ENCODE measurements at regions not wholly inside any gene's neighbourhood (a gene's known extent, or its start where the extent isn't known, plus 50 kb on each side); places are given as distances from the start of the nearest gene placed in this dataset.

- no peak for DNase-seq (ENCODE audit: extremely low read depth in 1 of 2, low read depth in 1 of 2)
These were observed 322.5 kb upstream of the POM121L12 start for GRCh38 chr7:52712938-52713337.

GRCh38 chr7:52711951-52712350 lies 323.5 kb upstream of the POM121L12 start:
- no peak for DNase-seq (ENCODE audit: extremely low read depth in 1 of 2, low read depth in 1 of 2)

DNA sequence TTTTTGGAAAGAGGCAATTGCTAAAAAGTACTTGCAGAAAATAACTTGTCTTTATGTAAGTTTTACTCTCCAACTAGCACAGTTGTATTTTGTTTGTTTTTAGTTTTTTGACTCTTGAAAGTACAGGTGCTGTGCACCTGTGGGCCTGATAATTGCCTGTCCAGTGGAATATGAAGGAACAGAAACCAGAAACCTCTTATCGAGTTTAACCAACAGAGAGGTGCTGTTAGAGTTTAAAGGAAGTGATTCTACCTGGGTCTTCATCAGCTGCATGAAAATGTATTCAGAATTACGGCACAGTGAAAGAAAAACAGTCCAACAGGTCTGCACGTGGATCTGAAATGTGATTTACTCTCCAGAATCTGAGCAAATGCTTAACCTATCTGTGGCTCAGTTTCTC lies 326.6 kb upstream of the POM121L12 start:
- DNase-seq (ENCODE audit: extremely low read depth in 1 of 2, low read depth in 1 of 2), result no peak

GRCh38 chr7:52705768-52706167 lies 329.7 kb upstream of the POM121L12 start:
- DNase-seq (ENCODE audit: extremely low read depth in 1 of 2, low read depth in 1 of 2), result no peak

GRCh38 chr7:52700349-52700748 lies 335.1 kb upstream of the POM121L12 start:
- no peak for DNase-seq (ENCODE audit: extremely low read depth in 1 of 2, low read depth in 1 of 2)

- no peak for DNase-seq (ENCODE audit: extremely low read depth in 1 of 2, low read depth in 1 of 2)
These were observed 339.3 kb upstream of the POM121L12 start for GRCh38 chr7:52695973-52696595.

DNA sequence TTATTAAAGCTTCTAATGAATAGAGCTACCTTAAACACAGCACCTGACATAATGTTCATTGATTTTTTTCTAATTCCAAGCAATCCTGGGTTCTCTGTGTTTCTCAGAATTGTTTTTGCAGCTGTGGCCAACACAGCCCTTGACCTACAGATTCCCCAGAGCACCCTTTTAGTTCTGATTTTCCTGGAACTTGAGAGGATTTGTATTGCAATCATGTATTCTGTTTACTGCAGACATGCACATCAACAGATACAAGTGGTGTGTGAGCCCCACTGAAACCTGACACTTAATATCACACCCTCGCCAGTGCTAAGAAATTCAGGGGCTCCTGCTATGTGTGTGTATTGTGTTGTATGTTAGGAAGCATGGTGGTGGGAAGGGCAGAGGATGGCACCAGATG lies 344.2 kb upstream of the POM121L12 start:
- DNase-seq (ENCODE audit: extremely low read depth in 1 of 2, low read depth in 1 of 2), result no peak

DNA sequence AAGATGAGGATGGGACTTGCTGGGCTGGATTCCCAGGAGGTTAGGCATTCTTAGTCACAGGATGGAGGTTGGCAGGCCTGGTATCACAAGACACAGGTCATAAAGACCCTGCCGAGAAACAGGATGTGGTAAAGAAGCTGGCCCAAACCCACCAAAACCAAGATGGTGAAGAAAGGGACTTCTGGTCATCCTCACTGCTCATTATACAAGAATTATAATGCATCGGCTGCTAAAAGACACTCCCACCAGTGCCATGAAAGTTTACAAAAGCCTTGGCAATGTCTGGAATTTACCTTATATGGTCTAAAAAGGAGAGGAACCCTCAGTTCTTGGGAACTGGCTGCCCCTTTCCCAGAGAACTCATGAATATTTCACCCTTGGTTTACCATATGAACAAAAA lies 345.5 kb upstream of the POM121L12 start:
- no peak for DNase-seq (ENCODE audit: extremely low read depth in 1 of 2, low read depth in 1 of 2)

DNA sequence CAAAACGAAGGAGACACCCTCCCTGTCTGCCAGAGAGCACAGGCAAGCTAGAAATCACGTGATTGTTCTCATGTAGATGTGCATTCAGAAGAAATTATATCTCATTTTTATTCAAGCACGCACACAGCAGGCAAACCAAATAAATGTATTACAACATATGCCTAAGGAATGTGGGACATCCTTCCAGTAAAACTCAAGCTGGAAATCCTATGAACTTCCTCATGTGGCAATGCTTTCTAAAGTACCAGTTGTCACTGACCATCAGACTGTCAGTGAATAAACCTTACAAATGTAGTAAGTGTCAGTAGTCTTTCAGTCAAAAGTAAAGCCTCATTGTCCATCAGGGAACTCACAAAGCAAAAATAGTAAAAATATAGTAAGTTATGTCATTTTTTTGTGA lies 350.1 kb upstream of the POM121L12 start:
- no peak for DNase-seq (ENCODE audit: extremely low read depth in 1 of 2, low read depth in 1 of 2)

GRCh38 chr7:52684388-52684787 lies 351.0 kb upstream of the POM121L12 start:
- DNase-seq (ENCODE audit: extremely low read depth in 1 of 2, low read depth in 1 of 2), result no peak

GRCh38 chr7:52682993-52683392 lies 352.4 kb upstream of the POM121L12 start:
- no peak for DNase-seq (ENCODE audit: extremely low read depth in 1 of 2, low read depth in 1 of 2)

GRCh38 chr7:52670608-52671225 lies 364.7 kb upstream of the POM121L12 start:
- DNase-seq (ENCODE audit: extremely low read depth in 1 of 2, low read depth in 1 of 2), result no peak

DNA sequence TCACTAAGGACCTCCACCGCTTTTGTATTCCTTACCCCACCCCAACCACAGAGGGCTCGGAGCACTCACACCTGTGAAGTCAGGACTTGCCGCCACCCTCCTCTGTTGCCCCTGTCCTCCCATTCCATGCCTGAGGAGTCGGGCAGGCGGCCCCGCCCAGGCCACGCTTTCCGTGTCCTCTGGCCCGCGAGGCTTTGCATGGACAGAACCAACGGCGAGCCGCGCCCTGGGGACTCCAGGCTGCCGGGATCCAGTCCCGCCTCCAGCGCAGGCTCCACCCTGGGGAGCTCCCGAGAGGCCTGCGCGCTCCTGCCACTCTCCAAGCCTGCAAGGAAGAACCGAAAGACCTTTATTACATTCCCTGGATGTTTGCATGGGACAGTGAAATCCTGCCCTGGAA lies 366.4 kb upstream of the POM121L12 start:
- no peak for DNase-seq (ENCODE audit: extremely low read depth in 1 of 2, low read depth in 1 of 2)

GRCh38 chr7:52668435-52668834 lies 367.0 kb upstream of the POM121L12 start:
- DNase-seq (ENCODE audit: extremely low read depth in 1 of 2, low read depth in 1 of 2), result no peak

- no peak for DNase-seq (ENCODE audit: extremely low read depth in 1 of 2, low read depth in 1 of 2)
These were observed 376.3 kb upstream of the POM121L12 start for GRCh38 chr7:52659178-52659577.

DNA sequence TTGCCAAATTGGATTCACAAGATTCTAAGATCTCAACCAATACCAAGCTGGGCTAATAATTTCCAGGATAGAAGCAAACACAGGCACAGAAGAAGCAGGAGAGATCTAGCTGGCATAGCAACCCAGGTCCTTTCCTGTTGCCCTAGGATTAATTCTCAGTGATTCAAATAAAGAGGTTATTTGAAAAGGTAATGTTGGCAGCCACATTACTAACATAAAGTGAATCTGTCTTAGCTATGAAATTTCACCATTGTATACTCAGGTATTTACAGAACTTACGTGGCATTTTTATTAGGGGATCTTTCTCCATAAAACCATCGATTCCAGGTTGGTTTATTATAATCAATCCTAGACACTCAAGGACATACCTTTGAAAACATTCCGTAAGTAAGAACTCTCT lies 379.3 kb upstream of the POM121L12 start:
- DNase-seq (ENCODE audit: extremely low read depth in 1 of 2, low read depth in 1 of 2), result no peak

DNA sequence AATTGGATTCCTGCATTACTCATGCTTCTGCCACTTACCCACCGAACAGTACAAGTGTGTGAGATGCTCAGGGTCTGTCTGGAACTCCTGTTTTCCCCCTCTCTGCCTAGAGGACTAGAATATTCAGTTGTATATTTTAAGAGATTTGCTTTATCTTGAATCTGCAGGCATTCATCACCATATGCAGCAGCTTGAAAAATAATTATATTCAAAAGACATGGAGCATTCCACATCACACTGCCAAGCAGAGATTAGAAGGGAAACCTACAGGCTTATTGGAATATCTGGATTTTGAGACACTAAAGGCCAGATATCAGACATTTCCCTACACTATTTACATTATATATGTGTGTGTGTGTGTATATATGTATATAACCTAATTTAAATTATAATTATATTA lies 382.8 kb upstream of the POM121L12 start:
- DNase-seq (ENCODE audit: extremely low read depth in 1 of 2, low read depth in 1 of 2), result no peak

- no peak for DNase-seq (ENCODE audit: extremely low read depth in 1 of 2, low read depth in 1 of 2)
These were observed 386.6 kb upstream of the POM121L12 start for GRCh38 chr7:52648872-52649271.

- no peak for DNase-seq (ENCODE audit: extremely low read depth in 1 of 2, low read depth in 1 of 2)
These were observed 388.4 kb upstream of the POM121L12 start for GRCh38 chr7:52647046-52647445.

DNA sequence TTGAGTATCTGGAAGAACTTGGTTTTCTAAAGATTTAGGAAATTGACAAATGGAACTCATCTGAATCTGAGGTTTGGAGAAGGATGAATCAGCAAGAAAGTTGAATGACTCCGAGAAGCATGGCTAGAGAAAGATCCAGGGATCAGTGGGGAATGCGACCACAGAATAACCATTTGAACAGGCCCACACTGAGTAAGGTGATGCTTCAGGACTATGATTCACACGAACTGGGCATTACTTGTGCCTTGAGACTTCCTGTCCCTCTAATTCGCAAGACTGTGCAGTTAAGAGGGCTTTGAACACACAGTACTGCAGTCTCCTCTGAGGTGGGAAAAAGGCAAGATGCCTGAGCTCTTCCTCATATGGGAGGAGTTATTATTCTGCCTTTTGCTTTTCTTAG lies 395.5 kb upstream of the POM121L12 start:
- no peak for DNase-seq (ENCODE audit: extremely low read depth in 1 of 2, low read depth in 1 of 2)

- no peak for DNase-seq (ENCODE audit: extremely low read depth in 1 of 2, low read depth in 1 of 2)
These were observed 396.3 kb upstream of the POM121L12 start for GRCh38 chr7:52639126-52639525.

GRCh38 chr7:52635021-52635420 lies 400.4 kb upstream of the POM121L12 start:
- no peak for DNase-seq (ENCODE audit: extremely low read depth in 1 of 2, low read depth in 1 of 2)

- no peak for DNase-seq (ENCODE audit: extremely low read depth in 1 of 2, low read depth in 1 of 2)
These were observed 414.6 kb upstream of the POM121L12 start for GRCh38 chr7:52620849-52621248.

Measured in activated CD8-positive, alpha-beta memory T cell treated with anti-CD3 and anti-CD28 coated beads for 1 hour (primary cell).